AG04450 (cell line): ENCODE measurements at regions not wholly inside any gene's neighbourhood (a gene's known extent, or its start where the extent isn't known, plus 50 kb on each side); places are given as distances from the start of the nearest gene placed in this dataset.

Source experiments
- CTCF ChIA-PET: fragments of 300-600, 350-600 bp; formaldehyde crosslinking; extraction: SDS; loops from one replicate; lab custom pipeline; 2022; ENCODE audit warnings: antibody characterized with exemption, inconsistent platforms; lab: Charles Lee
- POLR2A ChIA-PET: fragments of 350-600 bp; formaldehyde crosslinking; extraction: SDS; loops from one replicate; lab custom pipeline; 2021; ENCODE audit warnings: antibody characterized with exemption, inconsistent platforms; lab: Yijun Ruan, JAX
- DNase-seq: peaks from one replicate; pipeline ENCODE4 v3.0.0-alpha.2; 2011; ENCODE audit warnings: low read depth, low spot score
- H3K27ac ChIP-seq: one replicate; pipeline ENCODE4 v1.5.1; 2012; ENCODE audit warnings: low read depth, low read length, control low read depth
- H3K27me3 ChIP-seq: one replicate; pipeline ENCODE4 v1.6.0; 2012; ENCODE audit warnings: low read length; ENCODE audit not compliant: control insufficient read depth, insufficient read depth
- H3K4me3 ChIP-seq: 2 replicates; pipeline ENCODE4 v1.5.1; 2011; ENCODE audit warnings: mild to moderate bottlenecking, low read depth, low read length, control low read depth
- H3K9me3 ChIP-seq: 2 replicates; pipeline ENCODE4 v1.5.1; 2012; ENCODE audit warnings: low read length; ENCODE audit not compliant: control insufficient read depth, insufficient read depth
- CTCF ChIP-seq: IDR thresholded peaks from 2 replicates; pipeline ENCODE4 v1.5.1; 2011; ENCODE audit warnings: low read depth, low read length, control low read depth, inconsistent platforms

- POLR2A ChIA-PET, result interaction anchor here (0.6 kb wide), 1 partner anchor 106 kb away, joined by 3 read pairs; no protein-coding TSS in a partner anchor
- Histone ChIP-seq H3K27ac (peak overlapping the region; percentile 41), H3K9me3 (no peaks in the 10 kb centered on the region), H3K4me3 (no peak overlapping the region), H3K27me3 (no peaks in the 10 kb centered on the region)
- TF ChIP-seq CTCF, result no peak
- CTCF ChIA-PET, result no interaction called here
- DNase-seq, result no peak
Measured at GRCh38 chr12:75656210-75656609, 144.8 kb upstream of the KRR1 start.

- POLR2A ChIA-PET, result no interaction called here
- no peak overlapping the region for H3K4me3 ChIP-seq
- no peak for DNase-seq
- no peaks in the 10 kb centered on the region for H3K9me3 ChIP-seq
- H3K27me3 ChIP-seq, result no peaks in the 10 kb centered on the region
- TF ChIP-seq CTCF, result no peak
- CTCF ChIA-PET, result no interaction called here
- H3K27ac ChIP-seq, result no peak overlapping the region
Measured at GRCh38 chr12:75655315-75655806, 144.0 kb upstream of the KRR1 start.

- H3K27me3 ChIP-seq, result no peaks in the 10 kb centered on the region
- DNase-seq, result no peak
- no peak overlapping the region for H3K27ac ChIP-seq
- TF ChIP-seq CTCF, result no peak
- CTCF ChIA-PET, result no interaction called here
- H3K9me3 ChIP-seq, result no peaks in the 10 kb centered on the region
- no peak overlapping the region for H3K4me3 ChIP-seq
- POLR2A ChIA-PET, result no interaction called here
Measured at GRCh38 chr12:75651342-75651695, 139.9 kb upstream of the KRR1 start.

GRCh38 chr12:75650595-75651341 lies 139.4 kb upstream of the KRR1 start:
- no peak overlapping the region for H3K4me3 ChIP-seq
- DNase-seq, result no peak
- TF ChIP-seq CTCF, result no peak
- CTCF ChIA-PET, result no interaction called here
- H3K27me3 ChIP-seq, result no peaks in the 10 kb centered on the region
- no peaks in the 10 kb centered on the region for H3K9me3 ChIP-seq
- POLR2A ChIA-PET, result no interaction called here
- H3K27ac ChIP-seq, result no peak overlapping the region

GRCh38 chr12:75650100-75650499 lies 138.7 kb upstream of the KRR1 start:
- ChIA-PET POLR2A (no interaction called here), CTCF (no interaction called here)
- DNase-seq, result no peak
- H3K9me3 ChIP-seq, result no peaks in the 10 kb centered on the region
- H3K4me3 ChIP-seq, result no peak overlapping the region
- TF ChIP-seq CTCF, result no peak
- no peaks in the 10 kb centered on the region for H3K27me3 ChIP-seq
- no peak overlapping the region for H3K27ac ChIP-seq
